ENCODE measurements at regions not wholly inside any gene's neighbourhood (a gene's known extent, or its start where the extent isn't known, plus 50 kb on each side); places are given as distances from the start of the nearest gene placed in this dataset.

DNA sequence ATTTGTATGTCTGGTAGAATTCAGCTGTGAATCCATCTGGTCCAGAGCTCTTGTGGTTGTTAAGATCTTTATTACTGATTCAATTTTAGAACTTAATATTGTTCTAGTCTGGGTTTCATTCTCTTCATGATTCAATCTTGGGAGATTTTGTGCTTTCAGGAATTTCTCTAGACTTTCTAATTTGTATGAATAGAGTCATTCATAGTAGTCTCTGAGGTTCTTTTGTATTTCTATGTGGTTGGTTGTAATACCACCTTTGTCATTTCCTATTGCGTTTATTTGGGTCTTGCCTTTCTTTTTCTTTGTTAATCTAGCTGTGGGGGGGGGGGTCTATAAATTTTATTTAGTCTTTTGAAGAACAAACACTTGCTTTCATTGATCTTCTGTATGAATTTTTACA, 824.8 kb upstream of the GALNTL6 start:
- TF ChIP-seq GATA3 (IDR thresholded peaks at IDR 0.05; ENCODE audit: low read depth, low read length) (no peak), GATA2 (IDR thresholded peaks at IDR 0.05; ENCODE audit: low read depth, low read length) (no peak)

All from SH-SY5Y (cell line).